PC-3 (cell line): ENCODE measurements at regions not wholly inside any gene's neighbourhood (a gene's known extent, or its start where the extent isn't known, plus 50 kb on each side); places are given as distances from the start of the nearest gene placed in this dataset.

Experiments used
- CTCF ChIP-seq: fragments of 300-600 bp; sonication (generic); conservative IDR thresholded peaks from 2 replicates; pipeline ENCODE4 v1.5.1; 2017; ENCODE audit warnings: antibody characterized with exemption, low read depth, mild to moderate bottlenecking, low read length
- EZH2phosphoT487 ChIP-seq: fragments of 300-600 bp; sonication (generic); IDR thresholded peaks from 2 replicates; pipeline ENCODE4 v1.6.1; 2018; ENCODE audit warnings: mild to moderate bottlenecking, antibody characterized with exemption, low read length, borderline replicate concordance

- no peak for TF ChIP-seq EZH2phosphoT487
- no peak for TF ChIP-seq CTCF
Observed at GRCh38 chr2:41399437-41400087, 648.3 kb upstream of the PKDCC start.
